Kidney tubule cell (primary cell): ENCODE measurements at regions not wholly inside any gene's neighbourhood (a gene's known extent, or its start where the extent isn't known, plus 50 kb on each side); places are given as distances from the start of the nearest gene placed in this dataset.
"Not testable (repeated sequence)": the region's sequence is repeated elsewhere in the genome, so short reads cannot be mapped to it uniquely, and the experiment has no call there.

Source experiments
- DNase-seq: peaks from one replicate; pipeline ENCODE4 v3.0.0-alpha.2; 2018; ENCODE audit warnings: low spot score

- DNase-seq: no peak
Observed at GRCh38 chr5:44048276-44048984, 340.8 kb downstream of the FGF10 start.

- no peak for DNase-seq
Observed at GRCh38 chr5:44046619-44047364, 342.4 kb downstream of the FGF10 start.

- not testable (repeated sequence) for DNase-seq
Observed at GRCh38 chr5:44044549-44044948, 344.7 kb downstream of the FGF10 start.

GRCh38 chr5:44028226-44028625, 361.0 kb downstream of the FGF10 start:
- no peak for DNase-seq

- no peak for DNase-seq
Observed at GRCh38 chr5:44022622-44023021, 366.6 kb downstream of the FGF10 start.

GRCh38 chr5:44011518-44011917, 377.7 kb downstream of the FGF10 start:
- DNase-seq: no peak

GRCh38 chr5:44002381-44002901, 386.8 kb downstream of the FGF10 start:
- DNase-seq: peak; percentile 82

GRCh38 chr5:44001675-44002380, 387.4 kb downstream of the FGF10 start:
- no peak for DNase-seq

- no peak for DNase-seq
Observed at GRCh38 chr5:44001236-44001635, 388.0 kb downstream of the FGF10 start.

GRCh38 chr5:43997647-43998272, 391.5 kb downstream of the FGF10 start:
- no peak for DNase-seq

GRCh38 chr5:43996221-43996620, 393.0 kb downstream of the FGF10 start:
- no peak for DNase-seq

- DNase-seq: no peak
Observed at GRCh38 chr5:43994352-43994708, 391.4 kb downstream of the NNT start.

- DNase-seq: no peak
Observed at GRCh38 chr5:43993634-43994351, 390.8 kb downstream of the NNT start.

- DNase-seq: no peak
Observed at GRCh38 chr5:43985411-43985810, 382.4 kb downstream of the NNT start.

GRCh38 chr5:43981556-43981955, 378.6 kb downstream of the NNT start:
- DNase-seq: no peak

- no peak for DNase-seq
Observed at GRCh38 chr5:43973908-43974307, 370.9 kb downstream of the NNT start.

GRCh38 chr5:43973318-43973717, 370.3 kb downstream of the NNT start:
- DNase-seq: no peak

GRCh38 chr5:43967165-43967564, 364.2 kb downstream of the NNT start:
- no peak for DNase-seq

- DNase-seq: no peak
Observed at GRCh38 chr5:43959144-43959543, 356.2 kb downstream of the NNT start.

GRCh38 chr5:43947935-43948334, 345.0 kb downstream of the NNT start:
- DNase-seq: no peak

- no peak for DNase-seq
Observed at GRCh38 chr5:43941806-43942205, 338.8 kb downstream of the NNT start.

- no peak for DNase-seq
Observed at GRCh38 chr5:43940562-43940961, 337.6 kb downstream of the NNT start.
